Kidney (tissue), 13 donors: ENCODE measurements at regions not wholly inside any gene's neighbourhood (a gene's known extent, or its start where the extent isn't known, plus 50 kb on each side); places are given as distances from the start of the nearest gene placed in this dataset.

ENCODE experiments used
- DNase-seq, 5 donors: peaks; one replicate each; pipeline ENCODE4 v3.0.0-alpha.2; 2013 to 2020
- FAIRE-seq: peaks from 2 replicates; lab custom pipeline; 2012; peaks lifted over from hg19 to GRCh38; lab: Jason Lieb, UNC
- H3K27ac ChIP-seq, 2 donors: one replicate each; pipeline ENCODE4 v1.7.0; 2013; ENCODE audit warnings: low read depth in 2 of 2, low read length in 2 of 2, inconsistent platforms in 1 of 2
- H3K27me3 ChIP-seq: one replicate; pipeline ENCODE4 v1.7.1; 2013; ENCODE audit warnings: low read length, inconsistent platforms; ENCODE audit not compliant: control insufficient read depth, insufficient read depth
- H3K36me3 ChIP-seq, 3 donors: one replicate each; pipeline versions ENCODE4 v1.7.0 to v1.7.1; 2013; ENCODE audit warnings: low read length in 3 of 3, control low read depth in 1 of 3, inconsistent platforms in 1 of 3; ENCODE audit not compliant: insufficient read depth in 3 of 3, control insufficient read depth in 2 of 3
- H3K4me1 ChIP-seq, 3 donors: one replicate each; pipeline versions ENCODE4 v1.7.0 to v1.7.1; 2013; ENCODE audit warnings: low read length in 3 of 3, inconsistent platforms in 1 of 3, low read depth in 1 of 3; ENCODE audit not compliant: control insufficient read depth in 2 of 3, insufficient read depth in 2 of 3
- H3K4me3 ChIP-seq, 3 donors: one replicate each; pipeline versions ENCODE4 v1.7.0 to v1.8.1; 2013; ENCODE audit warnings: low read length in 3 of 3, control low read depth in 1 of 3, inconsistent platforms in 1 of 3
- H3K9ac ChIP-seq, 3 donors: one replicate each; pipeline versions ENCODE4 v1.7.0 to v1.7.1; 2013; ENCODE audit warnings: low read length in 3 of 3, control low read depth in 1 of 3, inconsistent platforms in 1 of 3
- H3K9me3 ChIP-seq, 3 donors: one replicate each; pipeline versions ENCODE4 v1.7.0 to v1.7.1; 2013; ENCODE audit warnings: low read length in 3 of 3, control low read depth in 1 of 3, inconsistent platforms in 1 of 3; ENCODE audit not compliant: control insufficient read depth in 2 of 3, insufficient read depth in 1 of 3
- intact Hi-C: fragments of 100-400 bp; cut with DNase I; formaldehyde crosslinking; loops from one replicate; pipeline ENCODE4 v1.11.1; 2022
- TF ChIP-seq, protein P1 (sequence below): IDR thresholded peaks from 3 replicates; pipeline ENCODE4 v1.5.1; 2012; ENCODE audit warnings: mild to moderate bottlenecking, moderate library complexity, borderline replicate concordance; ENCODE audit not compliant: insufficient read depth; ENCODE audit errors: extremely low read depth
- donor health status: control.
- donor health status: control.
- donor health status: control.
- donor health status: control.
- donor health status: control.
- donor health status: DM: yes; HTN: yes; CAD: no.
- donor health status: Normal renal cell carcinoma (clear cell type).

GRCh38 chr6:79864421-79864820 is 82.9 kb downstream of the ELOVL4 start:
- FAIRE-seq, result no peak
- H3K27me3 ChIP-seq, result no peaks in the 10 kb centered on the region
- H3K27ac ChIP-seq, result no peak overlapping the region
- DNase-seq, result no peak
- intact Hi-C loops, result no loop called here
- TF ChIP-seq, protein P1, sequence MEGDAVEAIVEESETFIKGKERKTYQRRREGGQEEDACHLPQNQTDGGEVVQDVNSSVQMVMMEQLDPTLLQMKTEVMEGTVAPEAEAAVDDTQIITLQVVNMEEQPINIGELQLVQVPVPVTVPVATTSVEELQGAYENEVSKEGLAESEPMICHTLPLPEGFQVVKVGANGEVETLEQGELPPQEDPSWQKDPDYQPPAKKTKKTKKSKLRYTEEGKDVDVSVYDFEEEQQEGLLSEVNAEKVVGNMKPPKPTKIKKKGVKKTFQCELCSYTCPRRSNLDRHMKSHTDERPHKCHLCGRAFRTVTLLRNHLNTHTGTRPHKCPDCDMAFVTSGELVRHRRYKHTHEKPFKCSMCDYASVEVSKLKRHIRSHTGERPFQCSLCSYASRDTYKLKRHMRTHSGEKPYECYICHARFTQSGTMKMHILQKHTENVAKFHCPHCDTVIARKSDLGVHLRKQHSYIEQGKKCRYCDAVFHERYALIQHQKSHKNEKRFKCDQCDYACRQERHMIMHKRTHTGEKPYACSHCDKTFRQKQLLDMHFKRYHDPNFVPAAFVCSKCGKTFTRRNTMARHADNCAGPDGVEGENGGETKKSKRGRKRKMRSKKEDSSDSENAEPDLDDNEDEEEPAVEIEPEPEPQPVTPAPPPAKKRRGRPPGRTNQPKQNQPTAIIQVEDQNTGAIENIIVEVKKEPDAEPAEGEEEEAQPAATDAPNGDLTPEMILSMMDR, result no peak
- H3K9me3 ChIP-seq, result no peaks in the 10 kb centered on the region
- H3K4me1 ChIP-seq, result peaks cover 0 to 5% (median 0%) of the 10 kb centered on the region in 3 donors
- no peak overlapping the region for H3K4me3 ChIP-seq
- no peaks in the 10 kb centered on the region for H3K36me3 ChIP-seq
- no peak overlapping the region for H3K9ac ChIP-seq

GRCh38 chr6:79864001-79864400 is 83.4 kb downstream of the ELOVL4 start:
- intact Hi-C loops, result no loop called here
- H3K27ac ChIP-seq, result no peak overlapping the region
- no peak for FAIRE-seq
- no peaks in the 10 kb centered on the region for H3K27me3 ChIP-seq
- TF ChIP-seq, protein P1, result no peak
- H3K4me3 ChIP-seq, result no peak overlapping the region
- H3K36me3 ChIP-seq, result no peaks in the 10 kb centered on the region
- peak in 3 of 5 donors; percentile 40 to 62 (median 59) for DNase-seq
- no peak overlapping the region for H3K9ac ChIP-seq
- peaks cover 0 to under 1% (median 0%) of the 10 kb centered on the region in 3 donors for H3K4me1 ChIP-seq
- no peaks in the 10 kb centered on the region for H3K9me3 ChIP-seq

DNA sequence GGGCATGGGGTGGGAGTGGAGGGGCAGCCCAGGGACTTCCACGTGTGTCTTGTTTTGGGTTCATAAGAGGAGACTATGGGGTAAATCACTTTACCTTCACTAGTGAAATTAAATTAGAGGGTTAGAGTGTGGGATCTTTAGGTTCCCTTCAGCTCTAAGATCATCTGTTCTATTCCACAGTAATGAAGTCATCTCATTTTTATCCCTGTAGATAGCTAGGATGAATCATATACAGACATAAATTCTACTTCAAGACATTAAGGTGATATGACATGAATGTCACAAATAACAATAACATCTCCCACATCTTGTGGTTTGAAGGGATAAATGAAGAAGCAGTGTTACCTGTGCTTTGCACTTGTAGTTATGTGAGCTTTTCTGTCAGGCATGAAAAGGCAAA is 83.8 kb downstream of the ELOVL4 start:
- FAIRE-seq, result no peak

More for the DNA sequence above, 83.8 kb downstream of the ELOVL4 start:
- Histone ChIP-seq H3K9me3 (no peaks in the 10 kb centered on the region), H3K27ac (no peak overlapping the region), H3K36me3 (no peaks in the 10 kb centered on the region), H3K4me3 (no peak overlapping the region), H3K9ac (no peak overlapping the region), H3K4me1 (no peaks in the 10 kb centered on the region), H3K27me3 (no peaks in the 10 kb centered on the region)
- no peak for DNase-seq
- intact Hi-C loops, result no loop called here
- TF ChIP-seq, protein P1, result no peak
